ENCODE measurements at regions not wholly inside any gene's neighbourhood (a gene's known extent, or its start where the extent isn't known, plus 50 kb on each side); places are given as distances from the start of the nearest gene placed in this dataset.

GRCh38 chr14:40402957-40403356, 970.7 kb upstream of the FBXO33 start:
- TF ChIP-seq CTCF (IDR thresholded peaks at IDR 0.05) (no peak), POLR2A (IDR thresholded peaks at IDR 0.05) (no peak)
